CD4-positive, alpha-beta T cell treated with Interleukin-15 for 1 hour (primary cell): ENCODE measurements at regions not wholly inside any gene's neighbourhood (a gene's known extent, or its start where the extent isn't known, plus 50 kb on each side); places are given as distances from the start of the nearest gene placed in this dataset.

Experiments
- DNase-seq: peaks from one replicate; pipeline ENCODE4 v3.0.0-alpha.2; 2020

GRCh38 chr14:96986256-96987085, 189.3 kb downstream of the VRK1 start:
- no peak for DNase-seq

GRCh38 chr14:96987086-96987474, 189.9 kb downstream of the VRK1 start:
- DNase-seq, result no peak

GRCh38 chr14:96987771-96988170, 190.6 kb downstream of the VRK1 start:
- DNase-seq, result no peak

GRCh38 chr14:96989306-96989705, 192.1 kb downstream of the VRK1 start:
- no peak for DNase-seq

- no peak for DNase-seq
Measured at GRCh38 chr14:96991226-96991625, 194.0 kb downstream of the VRK1 start.

GRCh38 chr14:96994999-96995398, 197.8 kb downstream of the VRK1 start:
- no peak for DNase-seq

GRCh38 chr14:96997269-96997668, 200.1 kb downstream of the VRK1 start:
- no peak for DNase-seq

GRCh38 chr14:96997996-96998395, 200.8 kb downstream of the VRK1 start:
- no peak for DNase-seq

GRCh38 chr14:96999654-97000155, 202.5 kb downstream of the VRK1 start:
- no peak for DNase-seq

- DNase-seq, result no peak
Measured at GRCh38 chr14:97002454-97002853, 205.3 kb downstream of the VRK1 start.

- DNase-seq, result no peak
Measured at GRCh38 chr14:97005934-97006333, 208.8 kb downstream of the VRK1 start.

GRCh38 chr14:97010491-97011160, 213.4 kb downstream of the VRK1 start:
- DNase-seq, result no peak

GRCh38 chr14:97013878-97014277, 216.7 kb downstream of the VRK1 start:
- no peak for DNase-seq

- DNase-seq, result no peak
Measured at GRCh38 chr14:97021001-97021400, 223.8 kb downstream of the VRK1 start.

GRCh38 chr14:97021571-97022168, 224.5 kb downstream of the VRK1 start:
- no peak for DNase-seq

- DNase-seq, result no peak
Measured at GRCh38 chr14:97022741-97023140, 225.6 kb downstream of the VRK1 start.

GRCh38 chr14:97023871-97024270, 226.7 kb downstream of the VRK1 start:
- no peak for DNase-seq

GRCh38 chr14:97024300-97024699, 227.1 kb downstream of the VRK1 start:
- no peak for DNase-seq

- DNase-seq, result no peak
Measured at GRCh38 chr14:97025722-97026121, 228.5 kb downstream of the VRK1 start.

- DNase-seq, result no peak
Measured at GRCh38 chr14:97027256-97027999, 230.2 kb downstream of the VRK1 start.

GRCh38 chr14:97028382-97028781, 231.2 kb downstream of the VRK1 start:
- no peak for DNase-seq

GRCh38 chr14:97029800-97030199, 232.6 kb downstream of the VRK1 start:
- DNase-seq, result no peak

GRCh38 chr14:97031530-97031929, 234.3 kb downstream of the VRK1 start:
- no peak for DNase-seq
